ENCODE measurements at regions not wholly inside any gene's neighbourhood (a gene's known extent, or its start where the extent isn't known, plus 50 kb on each side); places are given as distances from the start of the nearest gene placed in this dataset.

GRCh38 chr4:18847249-18847890 lies 825.8 kb upstream of the LCORL start:
- Histone ChIP-seq H3K27me3 (ENCODE audit: control insufficient read depth, low read length) (no peaks in the 10 kb centered on the region), H3K9me3 (ENCODE audit: control insufficient read depth, insufficient read depth, low read length) (peaks cover 3% of the 10 kb centered on the region; the same call in 1 of the 2 replicates), H3K27ac (ENCODE audit: low read depth, low read length) (no peak overlapping the region), H3K4me2 (ENCODE audit: low read length) (no peak overlapping the region), H3K9me2 (replicated peaks; ENCODE audit: control insufficient read depth, low read length) (no peaks in the 10 kb centered on the region), H3K36me3 (ENCODE audit: control insufficient read depth, low read length) (no peaks in the 10 kb centered on the region), H3F3A (ENCODE audit: control insufficient read depth, insufficient read depth) (no peaks in the 10 kb centered on the region), H3K4me1 (ENCODE audit: control insufficient read depth, low read length) (no peaks in the 10 kb centered on the region), H3K4me3 (ENCODE audit: low read length) (no peak overlapping the region), H4K20me1 (ENCODE audit: control insufficient read depth, insufficient read depth, low read depth, low read length) (no peaks in the 10 kb centered on the region), H3K79me2 (ENCODE audit: control insufficient read depth, low read length) (no peaks in the 10 kb centered on the region)
- TF ChIP-seq EZH2phosphoT487 (IDR thresholded peaks at IDR 0.05; ENCODE audit: borderline replicate concordance, low read length), result no peak
- no peak for TF ChIP-seq CTCF (IDR thresholded peaks at IDR 0.05; ENCODE audit: low read depth, low read length, poor library complexity, severe bottlenecking)

GRCh38 chr4:18846313-18846712 lies 824.8 kb upstream of the LCORL start:
- H3K9me3 ChIP-seq (ENCODE audit: control insufficient read depth, insufficient read depth, low read length), result peaks cover 3% of the 10 kb centered on the region; the same call in 1 of the 2 replicates
- H4K20me1 ChIP-seq (ENCODE audit: control insufficient read depth, insufficient read depth, low read depth, low read length), result no peaks in the 10 kb centered on the region
- no peaks in the 10 kb centered on the region for H3K9me2 ChIP-seq (replicated peaks; ENCODE audit: control insufficient read depth, low read length)
- H3K27me3 ChIP-seq (ENCODE audit: control insufficient read depth, low read length), result no peaks in the 10 kb centered on the region
- no peaks in the 10 kb centered on the region for H3F3A ChIP-seq (ENCODE audit: control insufficient read depth, insufficient read depth)
- TF ChIP-seq CTCF (IDR thresholded peaks at IDR 0.05; ENCODE audit: low read depth, low read length, poor library complexity, severe bottlenecking), result no peak
- no peak for TF ChIP-seq EZH2phosphoT487 (IDR thresholded peaks at IDR 0.05; ENCODE audit: borderline replicate concordance, low read length)
- H3K36me3 ChIP-seq (ENCODE audit: control insufficient read depth, low read length), result no peaks in the 10 kb centered on the region
- H3K79me2 ChIP-seq (ENCODE audit: control insufficient read depth, low read length), result no peaks in the 10 kb centered on the region
- no peak overlapping the region for H3K4me2 ChIP-seq (ENCODE audit: low read length)
- no peaks in the 10 kb centered on the region for H3K4me1 ChIP-seq (ENCODE audit: control insufficient read depth, low read length)
- H3K27ac ChIP-seq (ENCODE audit: low read depth, low read length), result no peak overlapping the region
- H3K4me3 ChIP-seq (ENCODE audit: low read length), result no peak overlapping the region

- H3K27ac ChIP-seq (ENCODE audit: low read depth, low read length), result no peak overlapping the region
- H3K36me3 ChIP-seq (ENCODE audit: control insufficient read depth, low read length), result no peaks in the 10 kb centered on the region
- H3F3A ChIP-seq (ENCODE audit: control insufficient read depth, insufficient read depth), result no peaks in the 10 kb centered on the region
- H3K4me1 ChIP-seq (ENCODE audit: control insufficient read depth, low read length), result no peaks in the 10 kb centered on the region
- H3K4me3 ChIP-seq (ENCODE audit: low read length), result no peak overlapping the region
- no peaks in the 10 kb centered on the region for H4K20me1 ChIP-seq (ENCODE audit: control insufficient read depth, insufficient read depth, low read depth, low read length)
- H3K9me2 ChIP-seq (replicated peaks; ENCODE audit: control insufficient read depth, low read length), result no peaks in the 10 kb centered on the region
- TF ChIP-seq EZH2phosphoT487 (IDR thresholded peaks at IDR 0.05; ENCODE audit: borderline replicate concordance, low read length) (no peak), CTCF (IDR thresholded peaks at IDR 0.05; ENCODE audit: low read depth, low read length, poor library complexity, severe bottlenecking) (no peak)
- no peaks in the 10 kb centered on the region for H3K79me2 ChIP-seq (ENCODE audit: control insufficient read depth, low read length)
- no peak overlapping the region for H3K4me2 ChIP-seq (ENCODE audit: low read length)
- H3K9me3 ChIP-seq (ENCODE audit: control insufficient read depth, insufficient read depth, low read length), result peaks cover 3% of the 10 kb centered on the region; the same call in 1 of the 2 replicates
- no peaks in the 10 kb centered on the region for H3K27me3 ChIP-seq (ENCODE audit: control insufficient read depth, low read length)
Measured at GRCh38 chr4:18844726-18845125, 823.2 kb upstream of the LCORL start.

All from DOHH2 (cell line).